Panc1 (cell line): ENCODE measurements at regions not wholly inside any gene's neighbourhood (a gene's known extent, or its start where the extent isn't known, plus 50 kb on each side); places are given as distances from the start of the nearest gene placed in this dataset.

Source experiments
- ATAC-seq: fragments of 200-7000 bp; cut with Tn5 transposase; 2 replicates; pipeline ENCODE4 v1.9.1; 2020; ENCODE audit warnings: mild to moderate bottlenecking, moderate library complexity
- BruUV-seq: library from RNA; stranded (reverse); fragments of 400-500 nt; replicated peaks from 2 replicates; lab custom pipeline; 2021; lab: Mats Ljungman, UMichigan
- CTCF ChIA-PET: fragments of 300-600 bp; sonication (Branson Sonifier 250); formaldehyde crosslinking; loops from one replicate; lab custom pipeline; 2022; ENCODE audit warnings: antibody characterized with exemption; lab: Charles Lee
- POLR2A ChIA-PET: fragments of 300-600 bp; sonication (Branson Sonifier 250); formaldehyde crosslinking; loops from one replicate; lab custom pipeline; 2022; ENCODE audit warnings: antibody characterized with exemption; lab: Charles Lee
- DNase-seq: peaks from one replicate; pipeline ENCODE4 v3.0.0-alpha.2; 2010; ENCODE audit warnings: low read depth, low spot score
- H3K27ac ChIP-seq: 2 replicates; pipeline ENCODE4 v1.5.1; 2011; ENCODE audit warnings: mild to moderate bottlenecking, low read length, inconsistent platforms
- H3K27me3 ChIP-seq: fragments of 200-500 bp; sonication (Bioruptor generic); 2 replicates; pipeline ENCODE4 v1.6.0; 2014; ENCODE audit warnings: low read length, inconsistent platforms; ENCODE audit not compliant: control insufficient read depth, insufficient read depth
- H3K36me3 ChIP-seq: fragments of 200-500 bp; sonication (Bioruptor generic); 2 replicates; pipeline ENCODE4 v1.5.1; 2014; ENCODE audit warnings: inconsistent platforms, mild to moderate bottlenecking, low read length, moderate library complexity; ENCODE audit not compliant: control insufficient read depth, insufficient read depth
- H3K4me1 ChIP-seq: 2 replicates; pipeline ENCODE4 v1.5.1; 2011; ENCODE audit warnings: inconsistent platforms, mild to moderate bottlenecking, low read length, moderate library complexity; ENCODE audit not compliant: control insufficient read depth, insufficient read depth
- H3K4me3 ChIP-seq, 2 experiments: 2 replicates each; pipeline ENCODE4 v1.5.1; 2011 to 2012; ENCODE audit warnings: low read depth in 2 of 2, low read length in 2 of 2, mild to moderate bottlenecking in 2 of 2, inconsistent platforms in 1 of 2, moderate library complexity in 1 of 2
- H3K9me3 ChIP-seq: fragments of 200-500 bp; sonication (Bioruptor generic); 2 replicates; pipeline ENCODE4 v1.5.1; 2014; ENCODE audit warnings: low read depth, mild to moderate bottlenecking, inconsistent platforms, low read length, moderate library complexity; ENCODE audit not compliant: control insufficient read depth, insufficient read depth
- CTCF ChIP-seq: fragments of 450-650 bp; IDR thresholded peaks from 2 replicates; pipeline ENCODE4 v1.5.1; 2017; ENCODE audit warnings: mild to moderate bottlenecking
- POLR2AphosphoS5 ChIP-seq: IDR thresholded peaks from 2 replicates; pipeline ENCODE4 v1.6.1; 2012; ENCODE audit warnings: mild to moderate bottlenecking, low read depth, low read length, moderate library complexity
- REST ChIP-seq, 2 experiments: IDR thresholded peaks; 2 replicates each; pipeline ENCODE4 v1.6.1; 2011 to 2012; ENCODE audit warnings: low read depth in 2 of 2, control low read depth in 1 of 2, low read length in 1 of 2, mild to moderate bottlenecking in 1 of 2, moderate library complexity in 1 of 2; ENCODE audit not compliant: insufficient read depth in 1 of 2
- SIN3A ChIP-seq: IDR thresholded peaks from 2 replicates; pipeline ENCODE4 v1.6.1; 2012; ENCODE audit warnings: low read depth, mild to moderate bottlenecking, low read length, moderate library complexity, borderline replicate concordance; ENCODE audit not compliant: insufficient read depth
- TCF7L2 ChIP-seq: IDR thresholded peaks from 2 replicates; pipeline ENCODE4 v1.6.1; 2011; ENCODE audit warnings: mild to moderate bottlenecking, low read depth, low read length, inconsistent platforms
- in situ Hi-C: cut with HindIII; loops from 2 replicates; pipeline ENCODE4 v1.10.0; 2016; ENCODE audit warnings: low sequenced_read_pairs, low pct_unique_long_range_greater_than_20kb
- intact Hi-C: fragments of 100-400 bp; cut with micrococcal nuclease; formaldehyde crosslinking; loops from one replicate; pipeline ENCODE4 v1.10.0; 2022; ENCODE audit not compliant: unreplicated experiment

DNA sequence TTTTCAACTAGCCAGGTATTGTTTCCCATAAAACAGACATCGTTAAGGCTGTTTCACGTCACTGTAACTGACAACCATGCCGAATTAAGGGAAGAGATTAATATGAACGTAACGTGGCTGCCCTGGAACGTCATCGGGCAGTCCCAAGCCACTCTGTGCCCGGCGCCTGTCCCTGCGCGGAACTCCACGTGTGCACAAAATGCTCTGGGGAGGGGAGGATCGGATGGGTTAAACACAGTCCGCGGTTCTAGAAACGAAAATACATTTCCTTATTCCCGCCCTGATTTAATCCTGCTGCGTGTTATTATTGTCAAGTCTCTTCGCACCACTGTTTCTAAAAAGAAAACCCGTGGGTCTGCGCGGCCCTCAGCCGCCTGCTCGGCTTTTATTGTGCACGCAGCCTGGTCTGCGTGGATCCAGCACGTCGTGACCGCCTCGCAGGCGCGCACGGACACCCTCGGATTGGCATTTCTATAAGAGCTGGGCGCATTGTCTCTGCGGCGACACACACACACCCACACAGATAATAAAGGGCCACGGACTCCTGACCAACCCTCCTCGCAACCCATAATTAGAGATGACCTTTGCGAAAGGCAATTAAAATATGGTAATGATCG is 69.6 kb upstream of the BCOR start:
- POLR2A ChIA-PET: no interaction called here
- ATAC-seq: no peak
- no peak overlapping the region for H3K4me3 ChIP-seq

GRCh38 chrX:40166582-40166981 is 68.8 kb upstream of the BCOR start:
- BruUV-seq: no TSS peak
- POLR2A ChIA-PET: no interaction called here
- no peaks in the 10 kb centered on the region for H3K9me3 ChIP-seq
- H3K27me3 ChIP-seq: no peaks in the 10 kb centered on the region
- DNase-seq (no peak), ATAC-seq (no peak)
- H3K4me1 ChIP-seq: peaks cover 28% of the 10 kb centered on the region
- TF ChIP-seq CTCF: no peak
- in situ Hi-C loops (no loop called here), intact Hi-C loops (no loop called here)
- peak overlapping the region; percentile 72 for H3K27ac ChIP-seq
- CTCF ChIA-PET: no interaction called here
- H3K4me3 ChIP-seq: no peak overlapping the region
- H3K36me3 ChIP-seq: no peaks in the 10 kb centered on the region

More for the DNA sequence above, 69.6 kb upstream of the BCOR start:
- H3K4me1 ChIP-seq: peaks cover 28% of the 10 kb centered on the region
- CTCF ChIA-PET: no interaction called here
- no peaks in the 10 kb centered on the region for H3K9me3 ChIP-seq
- no peak for DNase-seq
- BruUV-seq: no TSS peak
- H3K27ac ChIP-seq: peak overlapping the region; percentile 72; the same call in 1 of the 2 replicates
- in situ Hi-C loops: no loop called here
- no peaks in the 10 kb centered on the region for H3K36me3 ChIP-seq
- H3K27me3 ChIP-seq: no peaks in the 10 kb centered on the region
- TF ChIP-seq POLR2AphosphoS5 (no peak), CTCF (no peak), SIN3A (no peak), REST (IDR thresholded peaks at IDR 0.05; ENCODE audit: insufficient read depth in 1 of 2, low read depth in 2 of 2, low read length in 1 of 2) (no peak), TCF7L2 (no peak)
- intact Hi-C loops: no loop called here
